Islet of Langerhans (tissue), 1 donor: ENCODE measurements at regions not wholly inside any gene's neighbourhood (a gene's known extent, or its start where the extent isn't known, plus 50 kb on each side); places are given as distances from the start of the nearest gene placed in this dataset.
A peak's percentile ranks its signal among the peaks of the same experiment; 100 is the strongest.

Experiments used
- FAIRE-seq: peaks from one replicate; lab custom pipeline; 2011; peaks lifted over from hg19 to GRCh38; lab: Jason Lieb, UNC

DNA sequence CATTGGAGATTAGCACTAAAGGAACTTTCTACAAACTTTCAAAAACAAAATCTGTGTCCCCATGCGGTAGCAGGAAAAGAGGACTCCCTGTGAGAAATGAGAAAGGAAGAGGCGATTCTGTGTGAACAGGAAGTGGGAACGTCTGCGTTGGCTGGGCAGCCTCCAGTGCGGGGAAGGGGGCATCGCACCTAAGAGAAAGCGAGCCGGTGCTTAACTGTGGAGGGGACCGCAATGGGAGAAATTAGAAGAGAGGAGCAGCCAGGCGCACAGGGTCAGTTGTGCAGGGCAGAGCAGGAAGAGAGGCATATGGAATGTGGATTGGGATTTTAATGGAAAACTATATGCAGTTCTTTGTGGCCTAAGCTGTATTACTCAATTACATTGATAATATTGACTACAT, 77.4 kb upstream of the DOCK9 start:
- no peak for FAIRE-seq

- FAIRE-seq, result no peak
These were observed 77.9 kb upstream of the DOCK9 start for GRCh38 chr13:99055735-99056134.

GRCh38 chr13:99056381-99057014, 78.6 kb upstream of the DOCK9 start:
- no peak for FAIRE-seq

DNA sequence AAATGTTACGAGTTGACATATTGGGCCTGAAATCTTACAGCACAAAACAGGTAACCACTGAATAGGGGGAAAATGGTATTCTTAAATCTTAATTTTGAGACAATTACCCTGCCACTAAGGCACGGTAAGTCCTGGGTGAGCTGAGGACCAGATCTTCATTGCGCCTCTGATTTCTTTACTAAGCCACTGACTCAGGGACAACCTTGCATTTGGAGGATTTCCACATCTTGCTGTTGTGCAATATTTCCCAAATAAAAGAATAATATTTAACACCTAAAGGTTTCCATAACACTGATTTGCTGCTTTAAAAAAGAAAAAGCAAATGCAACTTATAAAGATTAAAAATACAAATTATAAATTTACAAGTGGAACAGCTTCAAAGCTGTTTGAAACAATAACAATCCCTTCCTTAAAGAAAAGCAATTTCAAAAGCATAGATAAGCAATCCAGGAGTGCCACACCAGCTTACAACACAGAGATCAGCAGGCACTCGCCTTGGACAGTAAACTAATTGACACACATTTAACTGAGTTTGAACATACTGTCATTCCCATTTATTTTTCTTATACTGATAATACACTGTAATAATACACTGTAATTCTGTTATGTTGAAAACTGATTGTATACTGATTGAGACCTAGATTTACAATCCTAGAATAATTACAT, 79.6 kb upstream of the DOCK9 start:
- FAIRE-seq, result no peak

DNA sequence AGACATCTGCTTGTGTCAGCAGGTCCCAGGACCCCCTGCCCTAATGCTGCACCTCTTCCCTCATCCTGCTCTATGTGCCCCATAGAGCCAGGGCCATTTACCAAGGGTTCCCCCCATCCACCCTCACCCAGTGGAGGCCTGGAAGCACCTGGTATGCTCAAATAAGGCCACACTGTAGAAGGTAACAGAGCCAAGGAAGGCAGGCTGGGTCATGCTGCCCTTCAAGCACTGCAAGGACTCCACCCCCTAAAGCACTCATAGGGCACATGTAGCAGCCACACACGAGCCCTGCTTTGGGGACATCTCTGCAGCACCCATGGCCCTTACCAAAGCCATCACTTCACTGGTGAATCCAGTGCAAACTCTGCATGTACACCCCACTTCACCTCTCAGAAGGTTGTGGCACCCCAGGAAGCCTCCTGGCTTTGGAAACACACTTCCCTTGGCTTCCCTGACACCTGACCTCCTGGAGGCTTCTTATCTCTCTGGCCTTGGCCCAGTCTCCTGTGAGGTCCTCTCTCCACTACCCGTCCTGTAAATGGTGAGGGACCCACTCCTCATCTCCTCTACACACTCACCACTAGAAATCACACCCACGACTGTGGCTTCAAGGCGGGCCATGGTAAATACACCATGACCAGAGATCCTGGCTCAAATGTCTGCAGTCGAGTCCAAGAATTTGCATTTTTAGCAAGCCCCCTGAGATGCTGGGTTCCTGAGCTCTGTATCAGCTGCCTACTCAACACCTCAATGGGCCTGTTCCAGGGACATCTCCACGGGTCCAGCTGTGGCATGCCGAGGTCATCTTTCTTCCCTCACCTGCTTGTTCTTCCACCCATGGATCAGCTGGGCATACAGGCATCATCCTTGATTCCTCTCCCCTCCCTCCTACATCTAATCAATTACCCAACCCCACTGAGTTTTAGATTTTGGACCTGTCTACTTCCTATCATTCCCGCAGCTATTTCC, 80.9 kb upstream of the DOCK9 start:
- FAIRE-seq, result no peak

DNA sequence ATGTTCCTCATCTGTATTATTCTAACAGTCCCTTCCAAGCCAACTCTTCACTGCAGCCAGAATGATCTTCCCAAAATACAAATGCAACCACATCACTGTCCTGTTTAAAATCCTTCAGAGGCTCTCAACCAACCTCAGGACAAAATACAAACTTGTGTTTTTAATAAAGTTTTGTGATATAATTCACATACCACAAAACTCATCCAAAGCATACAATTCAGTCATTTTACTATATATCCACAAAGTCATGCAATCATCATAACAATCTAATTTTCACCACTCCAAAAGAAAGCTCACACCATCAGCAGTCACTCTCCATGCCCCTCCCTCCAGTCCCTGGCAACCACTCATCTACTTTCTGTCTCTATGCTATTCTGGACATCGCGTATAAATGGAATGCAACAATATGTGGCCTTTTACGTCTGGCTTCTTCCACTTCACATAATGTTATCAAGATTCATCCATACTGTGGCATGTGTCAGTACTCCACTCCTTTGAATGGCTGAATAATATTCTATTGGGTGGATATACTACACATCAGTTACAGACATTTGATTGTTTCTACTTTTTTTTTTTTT, 81.7 kb upstream of the DOCK9 start:
- no peak for FAIRE-seq

DNA sequence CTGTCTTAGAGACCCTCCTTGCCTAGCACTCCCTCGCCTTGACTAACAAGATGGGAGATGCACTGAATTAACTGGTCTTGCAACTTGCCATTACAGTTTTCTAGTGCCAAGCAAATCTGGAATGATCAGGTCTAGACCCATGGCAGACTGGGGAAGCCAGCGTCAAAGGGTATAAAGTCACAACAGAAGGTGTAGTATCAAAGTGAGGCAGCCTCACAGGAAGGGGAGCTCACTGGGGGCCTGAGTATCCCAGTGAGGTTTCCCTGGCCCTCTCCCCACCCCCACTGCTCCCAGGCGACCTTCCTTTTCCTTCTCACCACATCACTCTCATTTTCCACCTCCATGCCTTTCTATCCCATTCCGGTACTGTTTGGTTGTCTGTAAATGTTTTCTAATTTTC, 83.5 kb upstream of the DOCK9 start:
- FAIRE-seq, result no peak

DNA sequence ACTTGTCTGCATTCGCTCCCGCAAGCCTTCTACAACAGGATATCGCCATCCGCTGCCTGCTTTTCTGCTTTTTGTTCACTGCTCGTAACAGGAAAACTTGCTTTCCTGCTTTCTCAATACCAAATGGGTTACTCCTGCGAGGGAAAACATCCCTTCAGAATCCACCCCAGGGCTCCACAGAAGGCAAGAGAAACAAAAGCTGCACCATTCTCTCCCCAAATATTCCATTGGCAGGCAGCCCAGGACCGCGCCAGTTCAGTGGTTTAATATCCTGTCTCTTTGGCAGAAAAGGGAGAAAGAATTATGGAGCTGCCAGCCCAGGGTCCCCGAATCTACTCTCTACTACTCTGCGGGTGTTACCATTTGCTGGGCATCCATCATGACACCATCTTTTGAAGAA, 84.7 kb upstream of the DOCK9 start:
- FAIRE-seq, result no peak

DNA sequence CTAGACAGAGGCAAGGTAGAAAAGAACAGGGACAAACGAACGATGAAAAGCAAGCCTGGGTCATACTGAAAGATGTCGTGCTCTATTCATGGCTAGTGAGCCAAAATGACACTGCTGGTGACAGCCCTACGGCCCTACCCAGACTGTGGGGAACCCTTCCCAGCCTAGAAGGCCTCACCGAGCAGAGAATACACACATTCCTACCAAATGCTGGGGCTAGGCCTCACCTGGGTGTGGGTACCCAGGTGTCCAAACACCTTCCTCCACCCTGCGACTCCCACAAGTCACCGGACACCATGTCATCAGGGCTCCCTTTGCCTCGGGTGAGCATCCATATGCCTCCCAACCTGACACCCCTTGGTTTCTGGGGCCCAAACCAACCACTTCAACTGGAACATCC, 85.3 kb upstream of the DOCK9 start:
- FAIRE-seq, result no peak

DNA sequence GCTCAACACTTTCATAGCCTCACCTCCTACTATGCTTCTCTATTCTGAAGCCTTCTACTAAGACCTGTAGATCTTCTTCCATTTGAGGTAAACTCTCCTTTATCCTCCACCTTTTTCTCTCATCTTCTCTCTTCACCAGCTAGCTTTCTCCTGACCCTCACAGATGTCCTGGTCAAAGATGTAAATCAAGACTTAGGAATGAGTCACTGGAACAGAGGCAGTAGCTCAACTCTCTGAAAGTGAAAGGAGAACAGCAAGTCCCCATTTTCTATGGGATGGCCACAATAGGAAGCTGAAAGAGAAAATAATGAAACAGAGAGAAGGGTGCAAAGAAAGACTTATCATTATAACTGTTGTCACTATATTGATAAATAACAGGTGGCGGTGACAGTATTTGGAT, 86.1 kb upstream of the DOCK9 start:
- FAIRE-seq, result no peak

DNA sequence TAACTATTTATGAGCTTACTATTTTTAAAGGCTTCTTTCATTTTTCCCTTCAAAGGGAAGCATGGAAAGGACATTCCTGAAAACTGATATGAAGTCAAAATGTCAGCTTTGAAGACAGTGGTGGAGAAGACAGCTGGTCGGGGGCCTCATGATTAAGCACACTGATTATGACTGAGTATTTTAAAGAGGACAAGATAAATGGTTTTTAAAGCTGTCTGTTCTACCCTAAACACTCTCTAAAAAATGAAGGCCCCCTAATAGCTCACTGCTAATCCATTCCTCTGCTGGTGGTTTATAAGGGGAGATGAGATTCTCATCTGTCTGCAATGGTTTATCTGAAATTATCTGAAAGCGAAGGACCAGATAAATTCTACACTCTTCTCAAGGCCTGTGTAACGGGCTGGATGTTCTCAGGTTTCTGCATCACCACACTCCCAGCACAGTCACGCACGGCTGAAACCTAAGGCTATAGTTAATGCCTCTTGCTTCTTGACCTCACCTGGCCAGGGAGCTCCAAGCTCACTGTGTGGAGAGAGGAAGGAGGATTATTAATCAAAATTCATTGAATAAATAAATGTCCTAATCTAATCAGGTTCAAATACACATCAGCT, 86.9 kb upstream of the DOCK9 start:
- FAIRE-seq, result no peak

DNA sequence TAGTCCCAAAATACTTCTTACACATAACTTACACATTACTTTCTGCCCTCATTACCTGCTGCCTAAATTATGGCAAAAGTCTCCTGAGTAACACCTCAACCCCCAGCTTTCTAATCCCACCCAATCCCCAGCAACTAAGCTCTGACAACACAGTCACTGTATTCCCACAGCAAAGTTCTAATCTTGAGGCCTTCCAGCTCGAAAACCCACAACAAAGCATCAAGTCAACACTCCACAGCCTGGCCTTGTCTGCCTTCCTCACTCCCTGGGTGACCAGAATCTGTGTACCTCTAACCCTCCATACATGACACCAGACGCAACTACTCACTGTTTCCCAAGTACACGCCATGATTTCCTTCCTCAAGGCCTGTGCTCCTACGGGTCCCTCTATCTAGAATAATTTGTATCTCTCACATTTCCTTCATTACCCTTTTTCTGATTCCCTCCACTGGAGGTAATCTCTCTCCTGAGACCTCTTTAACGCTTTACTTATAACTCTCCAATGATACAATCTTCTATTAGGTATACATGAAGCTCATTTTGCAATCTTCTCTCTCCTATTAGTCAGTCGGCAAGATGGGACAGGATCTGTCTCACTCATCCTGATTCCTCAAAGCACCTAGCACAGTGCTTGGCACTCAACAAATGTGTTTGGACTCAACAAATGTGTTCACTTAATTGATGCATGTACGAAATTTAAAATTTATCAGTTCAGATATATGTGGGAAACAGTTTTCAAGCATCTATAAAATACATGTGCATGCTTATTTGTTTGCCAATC, 87.6 kb upstream of the DOCK9 start:
- no peak for FAIRE-seq

DNA sequence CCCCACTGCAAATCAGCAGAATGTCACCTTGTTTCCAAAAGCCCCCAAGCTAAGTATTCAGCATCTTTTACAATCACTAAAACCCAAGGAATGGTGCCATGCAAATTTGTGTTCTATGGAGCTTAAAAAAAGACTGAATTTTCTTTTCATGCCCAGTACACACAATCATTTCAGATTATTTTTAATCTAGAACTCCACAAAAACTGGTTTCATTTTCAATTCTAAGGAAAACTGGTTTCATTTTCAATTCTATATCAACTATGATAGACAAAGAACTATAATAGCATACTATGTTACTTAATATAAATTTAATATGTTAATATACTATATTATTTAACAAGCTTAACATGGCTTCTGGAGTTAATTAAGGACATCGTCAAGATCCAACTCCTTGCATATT, 88.4 kb upstream of the DOCK9 start:
- peak; percentile 74 for FAIRE-seq

- FAIRE-seq, result no peak
These were observed 89.5 kb upstream of the DOCK9 start for GRCh38 chr13:99067159-99067985.

DNA sequence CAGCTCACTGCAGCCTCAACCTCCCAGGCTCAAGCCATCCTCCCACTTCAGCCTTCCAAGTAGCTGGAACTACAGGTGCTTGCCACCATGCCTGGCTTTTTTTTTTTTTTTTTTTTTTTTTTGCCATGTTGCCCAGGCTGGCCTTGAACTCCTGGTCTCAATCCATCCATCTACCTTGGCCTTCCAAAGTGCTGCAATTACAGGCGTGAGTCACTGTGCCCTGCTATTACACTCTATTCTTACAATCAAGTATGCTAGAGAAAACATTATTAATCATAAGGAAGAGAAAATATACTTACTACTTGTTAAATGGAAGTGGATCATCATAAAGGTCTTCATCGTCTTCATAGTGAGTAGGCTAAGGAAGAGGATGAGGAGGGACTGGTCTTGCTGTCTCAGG, 93.3 kb upstream of the DOCK9 start:
- no peak for FAIRE-seq

DNA sequence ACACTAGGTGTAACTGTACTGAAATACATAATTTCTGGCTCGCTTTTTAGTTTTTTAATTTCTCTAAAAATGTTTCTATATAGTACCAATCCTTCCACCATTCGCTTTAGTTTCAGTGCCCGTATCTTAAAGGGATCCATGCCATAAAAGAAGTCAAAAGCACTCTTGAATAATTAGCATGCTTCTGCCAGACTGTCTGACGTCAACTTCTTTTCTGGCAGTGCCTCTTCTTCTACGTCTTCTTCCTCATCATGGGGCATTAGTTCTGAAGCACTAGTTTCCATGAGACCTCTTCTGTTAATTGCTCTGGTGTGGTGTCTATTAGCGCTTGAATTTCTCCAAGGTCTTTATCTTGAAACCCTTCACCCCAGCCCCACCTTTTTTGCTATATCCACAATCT, 93.8 kb upstream of the DOCK9 start:
- FAIRE-seq, result no peak

- no peak for FAIRE-seq
These were observed 94.5 kb upstream of the DOCK9 start for GRCh38 chr13:99072356-99072755.

GRCh38 chr13:99072941-99073340, 95.1 kb upstream of the DOCK9 start:
- FAIRE-seq, result no peak

DNA sequence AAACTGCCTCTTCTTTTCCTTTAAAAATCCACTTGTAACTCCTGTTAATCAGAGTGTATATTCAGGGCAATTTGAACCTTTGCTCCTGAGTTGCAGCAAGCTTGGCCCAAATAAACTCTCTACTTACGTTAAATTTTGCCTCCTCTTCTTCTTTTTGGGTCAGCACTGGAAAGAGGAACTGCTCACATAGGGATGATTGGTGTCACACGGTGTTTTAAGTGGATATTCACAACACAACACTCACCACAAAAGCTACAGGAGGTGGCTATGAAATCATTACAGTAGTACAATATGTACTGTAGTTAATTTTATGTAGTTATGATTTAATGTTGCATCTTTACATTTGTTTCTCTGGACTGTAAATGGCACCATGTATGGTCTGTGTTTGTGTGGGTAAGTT, 96.8 kb upstream of the DOCK9 start:
- FAIRE-seq, result no peak

- FAIRE-seq, result no peak
These were observed 97.7 kb upstream of the DOCK9 start for GRCh38 chr13:99075268-99076191.
